Fibroblast of lung (primary cell): ENCODE measurements at regions not wholly inside any gene's neighbourhood (a gene's known extent, or its start where the extent isn't known, plus 50 kb on each side); places are given as distances from the start of the nearest gene placed in this dataset.

Experiments used
- CTCF ChIP-seq, 2 donors: IDR thresholded peaks in 1 of 2; conservative IDR thresholded peaks in 1 of 2; 1 replicate in 1 of 2; 2 replicates in 1 of 2; pipeline ENCODE4 v1.5.1; 2011 to 2012; ENCODE audit warnings: low read length in 2 of 2, control low read depth in 1 of 2, inconsistent platforms in 1 of 2, low read depth in 1 of 2, mild to moderate bottlenecking in 1 of 2
- EZH2 ChIP-seq: IDR thresholded peaks from 2 replicates; pipeline ENCODE4 v1.5.1; 2012; ENCODE audit warnings: low read length, control low read depth, mild to moderate bottlenecking; ENCODE audit errors: missing control alignments

GRCh38 chr6:141403103-141403502 is 729.6 kb upstream of the GJE1 start:
- TF ChIP-seq CTCF (conservative IDR thresholded peaks at IDR 0.05 in 1 of 2, IDR thresholded peaks at IDR 0.05 in 1 of 2; ENCODE audit: low read depth in 1 of 2, low read length in 2 of 2) = no peak
- TF ChIP-seq EZH2 = no peak
